ENCODE measurements at regions not wholly inside any gene's neighbourhood (a gene's known extent, or its start where the extent isn't known, plus 50 kb on each side); places are given as distances from the start of the nearest gene placed in this dataset.

GRCh38 chr2:172376505-172377125 lies 50.8 kb upstream of the ITGA6 start:
- CTCF ChIA-PET, result no interaction called here
- DNase-seq (ENCODE audit: extremely low spot score), result no peak
- POLR2A ChIA-PET, result no interaction called here
- TF ChIP-seq CTCF (IDR thresholded peaks at IDR 0.05; ENCODE audit: control extremely low read depth, extremely low read depth, low read depth, missing control alignments), result no peak

- ChIA-PET POLR2A (no interaction called here), CTCF (no interaction called here)
- no peak for DNase-seq (ENCODE audit: extremely low spot score)
- no peak for TF ChIP-seq CTCF (IDR thresholded peaks at IDR 0.05; ENCODE audit: control extremely low read depth, extremely low read depth, low read depth, missing control alignments)
These were observed 50.0 kb upstream of the ITGA6 start for GRCh38 chr2:172377408-172377807.
